ENCODE measurements at regions not wholly inside any gene's neighbourhood (a gene's known extent, or its start where the extent isn't known, plus 50 kb on each side); places are given as distances from the start of the nearest gene placed in this dataset.

DNA sequence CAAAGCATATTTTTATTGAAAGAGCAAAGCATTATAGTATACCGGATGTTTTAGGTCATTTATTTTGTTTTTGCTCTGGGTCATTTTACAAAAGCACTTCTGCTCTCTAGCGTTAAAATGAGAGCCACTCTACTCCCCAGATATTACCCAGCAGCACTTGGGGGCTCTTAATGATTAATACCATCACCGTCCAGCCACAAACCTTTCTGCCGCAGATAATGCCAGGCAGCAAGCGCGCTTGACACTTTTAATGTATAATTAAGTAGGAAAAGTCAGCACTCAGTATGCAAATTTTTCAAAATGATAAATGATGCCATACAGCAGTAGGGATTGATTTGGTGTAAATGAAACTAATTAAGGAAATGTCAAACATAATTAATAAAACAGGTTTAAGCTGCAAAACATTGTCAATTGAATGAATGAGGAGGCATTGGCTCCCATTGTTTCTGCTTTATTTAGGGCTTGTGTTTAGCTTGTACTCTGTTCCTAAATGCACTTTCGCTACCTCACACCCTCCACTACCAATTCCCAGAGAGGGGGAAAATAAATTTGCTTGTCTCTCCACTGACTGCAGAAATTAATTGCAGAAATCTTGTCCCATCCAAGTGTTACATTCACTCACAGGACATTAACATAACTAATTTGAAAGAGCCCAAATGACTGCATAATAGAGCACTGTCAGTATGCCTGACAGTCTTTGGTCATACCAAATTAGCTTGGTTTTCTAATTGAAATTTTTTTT, 358.8 kb upstream of the ARRDC3 start:
- H3K4me2 ChIP-seq, result peak overlapping the region; percentile 46

DNA sequence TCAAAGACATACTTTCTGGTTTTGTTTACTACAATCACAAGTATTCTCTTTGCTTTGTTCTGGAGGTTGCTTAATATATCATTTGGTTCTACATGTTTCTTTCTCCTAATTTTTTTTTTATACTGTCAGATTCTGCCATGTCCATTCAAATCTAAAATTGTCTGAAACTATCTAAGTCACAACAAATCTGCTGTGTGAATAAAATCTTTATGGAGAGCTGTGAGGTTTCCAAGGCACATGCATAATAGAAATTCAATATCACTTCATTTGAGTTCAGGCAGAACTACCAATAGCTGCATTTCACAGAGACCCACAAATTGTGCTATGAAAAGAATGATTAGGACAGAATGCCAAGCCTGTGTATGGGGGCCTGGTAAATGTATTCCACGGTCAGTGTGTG, 346.9 kb upstream of the ARRDC3 start:
- no peaks in the 10 kb centered on the region for H3K79me2 ChIP-seq (replicated peaks; ENCODE audit: insufficient read depth)
- H3K27ac ChIP-seq (ENCODE audit: low read depth), result no peak overlapping the region
- H3K9me2 ChIP-seq (ENCODE audit: insufficient read depth), result no peaks in the 10 kb centered on the region
- H3K9me3 Mint-ChIP-seq, result peaks cover under 1% of the 10 kb centered on the region; the same call in 1 of the 3 replicates
- ATAC-seq (no peak), DNase-seq (ENCODE audit: low spot score) (no peak)
- H3K4me1 ChIP-seq (ENCODE audit: insufficient read depth), result peaks cover 22% of the 10 kb centered on the region
- H3K36me3 Mint-ChIP-seq (ENCODE audit: low read depth), result no peaks in the 10 kb centered on the region; the same call in 2 of the 3 replicates
- H2AFZ ChIP-seq, result no peak overlapping the region
- no peak overlapping the region for H3K4me3 ChIP-seq
- H3K4me3 Mint-ChIP-seq, result no peak overlapping the region
- H3K27ac Mint-ChIP-seq, result no peak overlapping the region
- H3K27me3 ChIP-seq (ENCODE audit: insufficient read depth), result no peaks in the 10 kb centered on the region
- H3K4me1 Mint-ChIP-seq, result peaks cover 26% of the 10 kb centered on the region
- no peak overlapping the region for H3K4me2 ChIP-seq
- H4K20me1 ChIP-seq (replicated peaks; ENCODE audit: insufficient read depth), result no peaks in the 10 kb centered on the region
- H3F3A ChIP-seq (replicated peaks; ENCODE audit: low read depth), result no peaks in the 10 kb centered on the region
- H3K27me3 Mint-ChIP-seq (ENCODE audit: insufficient read depth, low read depth, poor library complexity), result no peaks in the 10 kb centered on the region
- no peaks in the 10 kb centered on the region for H3K36me3 ChIP-seq (ENCODE audit: insufficient read depth)
- TF ChIP-seq STAT1 (IDR thresholded peaks at IDR 0.05; ENCODE audit: unreplicated experiment) (no peak), JUNB (IDR thresholded peaks at IDR 0.05; ENCODE audit: unreplicated experiment) (no peak)
- TF ChIP-seq, protein P1, sequence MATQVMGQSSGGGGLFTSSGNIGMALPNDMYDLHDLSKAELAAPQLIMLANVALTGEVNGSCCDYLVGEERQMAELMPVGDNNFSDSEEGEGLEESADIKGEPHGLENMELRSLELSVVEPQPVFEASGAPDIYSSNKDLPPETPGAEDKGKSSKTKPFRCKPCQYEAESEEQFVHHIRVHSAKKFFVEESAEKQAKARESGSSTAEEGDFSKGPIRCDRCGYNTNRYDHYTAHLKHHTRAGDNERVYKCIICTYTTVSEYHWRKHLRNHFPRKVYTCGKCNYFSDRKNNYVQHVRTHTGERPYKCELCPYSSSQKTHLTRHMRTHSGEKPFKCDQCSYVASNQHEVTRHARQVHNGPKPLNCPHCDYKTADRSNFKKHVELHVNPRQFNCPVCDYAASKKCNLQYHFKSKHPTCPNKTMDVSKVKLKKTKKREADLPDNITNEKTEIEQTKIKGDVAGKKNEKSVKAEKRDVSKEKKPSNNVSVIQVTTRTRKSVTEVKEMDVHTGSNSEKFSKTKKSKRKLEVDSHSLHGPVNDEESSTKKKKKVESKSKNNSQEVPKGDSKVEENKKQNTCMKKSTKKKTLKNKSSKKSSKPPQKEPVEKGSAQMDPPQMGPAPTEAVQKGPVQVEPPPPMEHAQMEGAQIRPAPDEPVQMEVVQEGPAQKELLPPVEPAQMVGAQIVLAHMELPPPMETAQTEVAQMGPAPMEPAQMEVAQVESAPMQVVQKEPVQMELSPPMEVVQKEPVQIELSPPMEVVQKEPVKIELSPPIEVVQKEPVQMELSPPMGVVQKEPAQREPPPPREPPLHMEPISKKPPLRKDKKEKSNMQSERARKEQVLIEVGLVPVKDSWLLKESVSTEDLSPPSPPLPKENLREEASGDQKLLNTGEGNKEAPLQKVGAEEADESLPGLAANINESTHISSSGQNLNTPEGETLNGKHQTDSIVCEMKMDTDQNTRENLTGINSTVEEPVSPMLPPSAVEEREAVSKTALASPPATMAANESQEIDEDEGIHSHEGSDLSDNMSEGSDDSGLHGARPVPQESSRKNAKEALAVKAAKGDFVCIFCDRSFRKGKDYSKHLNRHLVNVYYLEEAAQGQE (IDR thresholded peaks at IDR 0.05; ENCODE audit: unreplicated experiment), result no peak
- TF ChIP-seq, protein P2, sequence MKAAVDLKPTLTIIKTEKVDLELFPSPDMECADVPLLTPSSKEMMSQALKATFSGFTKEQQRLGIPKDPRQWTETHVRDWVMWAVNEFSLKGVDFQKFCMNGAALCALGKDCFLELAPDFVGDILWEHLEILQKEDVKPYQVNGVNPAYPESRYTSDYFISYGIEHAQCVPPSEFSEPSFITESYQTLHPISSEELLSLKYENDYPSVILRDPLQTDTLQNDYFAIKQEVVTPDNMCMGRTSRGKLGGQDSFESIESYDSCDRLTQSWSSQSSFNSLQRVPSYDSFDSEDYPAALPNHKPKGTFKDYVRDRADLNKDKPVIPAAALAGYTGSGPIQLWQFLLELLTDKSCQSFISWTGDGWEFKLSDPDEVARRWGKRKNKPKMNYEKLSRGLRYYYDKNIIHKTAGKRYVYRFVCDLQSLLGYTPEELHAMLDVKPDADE (IDR thresholded peaks at IDR 0.05), result no peak

More for the DNA sequence above, 358.8 kb upstream of the ARRDC3 start:
- Mint-ChIP-seq H3K36me3 (ENCODE audit: low read depth) (peaks cover 3% of the 10 kb centered on the region; the same call in 1 of the 3 replicates), H3K27ac (no peak overlapping the region), H3K4me1 (peaks cover 29% of the 10 kb centered on the region), H3K4me3 (no peak overlapping the region), H3K9me3 (no peaks in the 10 kb centered on the region), H3K27me3 (ENCODE audit: insufficient read depth, low read depth, poor library complexity) (peaks cover 1% of the 10 kb centered on the region)
- peaks cover 41% of the 10 kb centered on the region for H3K4me1 ChIP-seq (ENCODE audit: insufficient read depth)
- no peaks in the 10 kb centered on the region for H3K9me2 ChIP-seq (ENCODE audit: insufficient read depth)
- H3F3A ChIP-seq (replicated peaks; ENCODE audit: low read depth), result no peaks in the 10 kb centered on the region
- no peak for TF ChIP-seq EZH2 (IDR thresholded peaks at IDR 0.05; ENCODE audit: low read depth, unreplicated experiment)
- TF ChIP-seq, protein P1 (IDR thresholded peaks at IDR 0.05; ENCODE audit: unreplicated experiment), result no peak
- no peak for TF ChIP-seq JUNB (IDR thresholded peaks at IDR 0.05; ENCODE audit: unreplicated experiment)
- no peak for TF ChIP-seq CREB1 (CRISPR knock-in tag; IDR thresholded peaks at IDR 0.05; ENCODE audit: low read depth)
- TF ChIP-seq, protein P2 (IDR thresholded peaks at IDR 0.05), result no peak
- TF ChIP-seq STAT1 (IDR thresholded peaks at IDR 0.05; ENCODE audit: unreplicated experiment), result no peak
- no peak for TF ChIP-seq ZNF331 (CRISPR knock-in tag; IDR thresholded peaks at IDR 0.05; ENCODE audit: low read depth)
- no peak for TF ChIP-seq NANOG (IDR thresholded peaks at IDR 0.05; ENCODE audit: borderline replicate concordance)
- no peak overlapping the region for H3K27ac ChIP-seq (ENCODE audit: low read depth)
- no peak overlapping the region for H3K4me3 ChIP-seq
- no peaks in the 10 kb centered on the region for H4K20me1 ChIP-seq (replicated peaks; ENCODE audit: insufficient read depth)
- DNase-seq (ENCODE audit: low spot score) (no peak), ATAC-seq (no peak; the same call in 2 of the 3 replicates)
- no peaks in the 10 kb centered on the region for H3K27me3 ChIP-seq (ENCODE audit: insufficient read depth)
- no peaks in the 10 kb centered on the region for H3K79me2 ChIP-seq (replicated peaks; ENCODE audit: insufficient read depth)
- H3K36me3 ChIP-seq (ENCODE audit: insufficient read depth), result no peaks in the 10 kb centered on the region
- H2AFZ ChIP-seq, result no peak overlapping the region

Data from GM23338 (cell line).